NCI-H82 (cell line): ENCODE measurements at regions not wholly inside any gene's neighbourhood (a gene's known extent, or its start where the extent isn't known, plus 50 kb on each side); places are given as distances from the start of the nearest gene placed in this dataset.
"Not testable (repeated sequence)": the region's sequence is repeated elsewhere in the genome, so short reads cannot be mapped to it uniquely, and the experiment has no call there.

ENCODE experiments used
- DNase-seq: peaks from one replicate; lab custom pipeline; 2025; lab: John Stamatoyannopoulos, UW

GRCh38 chr3:118162627-118163588, 871.7 kb downstream of the IGSF11 start:
- DNase-seq = not testable (repeated sequence)

- no peak for DNase-seq
Observed at GRCh38 chr3:118165413-118165812, 869.2 kb downstream of the IGSF11 start.

GRCh38 chr3:118167571-118167970, 867.1 kb downstream of the IGSF11 start:
- no peak for DNase-seq

- no peak for DNase-seq
Observed at GRCh38 chr3:118168175-118168574, 866.5 kb downstream of the IGSF11 start.

- DNase-seq = no peak
Observed at GRCh38 chr3:118171236-118171852, 863.3 kb downstream of the IGSF11 start.

- no peak for DNase-seq
Observed at GRCh38 chr3:118180853-118181252, 853.8 kb downstream of the IGSF11 start.

GRCh38 chr3:118181274-118181673, 853.4 kb downstream of the IGSF11 start:
- no peak for DNase-seq

GRCh38 chr3:118186051-118186450, 848.6 kb downstream of the IGSF11 start:
- DNase-seq = peak; percentile 34

- no peak for DNase-seq
Observed at GRCh38 chr3:118187221-118187620, 847.4 kb downstream of the IGSF11 start.

GRCh38 chr3:118196183-118196582, 838.5 kb downstream of the IGSF11 start:
- DNase-seq = no peak

GRCh38 chr3:118199044-118199443, 835.6 kb downstream of the IGSF11 start:
- no peak for DNase-seq

GRCh38 chr3:118204052-118204656, 830.5 kb downstream of the IGSF11 start:
- DNase-seq = no peak

GRCh38 chr3:118207271-118207670, 827.4 kb downstream of the IGSF11 start:
- DNase-seq = no peak

GRCh38 chr3:118208642-118209041, 826.0 kb downstream of the IGSF11 start:
- no peak for DNase-seq

- DNase-seq = no peak
Observed at GRCh38 chr3:118213892-118214291, 820.8 kb downstream of the IGSF11 start.

- DNase-seq = no peak
Observed at GRCh38 chr3:118226206-118226605, 808.4 kb downstream of the IGSF11 start.

- no peak for DNase-seq
Observed at GRCh38 chr3:118227191-118227590, 807.5 kb downstream of the IGSF11 start.

- no peak for DNase-seq
Observed at GRCh38 chr3:118228151-118228550, 806.5 kb downstream of the IGSF11 start.

- no peak for DNase-seq
Observed at GRCh38 chr3:118229196-118229595, 805.5 kb downstream of the IGSF11 start.

- no peak for DNase-seq
Observed at GRCh38 chr3:118231578-118231977, 803.1 kb downstream of the IGSF11 start.

- no peak for DNase-seq
Observed at GRCh38 chr3:118239253-118239652, 795.4 kb downstream of the IGSF11 start.

- no peak for DNase-seq
Observed at GRCh38 chr3:118244761-118245160, 789.9 kb downstream of the IGSF11 start.

GRCh38 chr3:118245312-118245711, 789.3 kb downstream of the IGSF11 start:
- DNase-seq = no peak
